ENCODE measurements at regions not wholly inside any gene's neighbourhood (a gene's known extent, or its start where the extent isn't known, plus 50 kb on each side); places are given as distances from the start of the nearest gene placed in this dataset.

DNA sequence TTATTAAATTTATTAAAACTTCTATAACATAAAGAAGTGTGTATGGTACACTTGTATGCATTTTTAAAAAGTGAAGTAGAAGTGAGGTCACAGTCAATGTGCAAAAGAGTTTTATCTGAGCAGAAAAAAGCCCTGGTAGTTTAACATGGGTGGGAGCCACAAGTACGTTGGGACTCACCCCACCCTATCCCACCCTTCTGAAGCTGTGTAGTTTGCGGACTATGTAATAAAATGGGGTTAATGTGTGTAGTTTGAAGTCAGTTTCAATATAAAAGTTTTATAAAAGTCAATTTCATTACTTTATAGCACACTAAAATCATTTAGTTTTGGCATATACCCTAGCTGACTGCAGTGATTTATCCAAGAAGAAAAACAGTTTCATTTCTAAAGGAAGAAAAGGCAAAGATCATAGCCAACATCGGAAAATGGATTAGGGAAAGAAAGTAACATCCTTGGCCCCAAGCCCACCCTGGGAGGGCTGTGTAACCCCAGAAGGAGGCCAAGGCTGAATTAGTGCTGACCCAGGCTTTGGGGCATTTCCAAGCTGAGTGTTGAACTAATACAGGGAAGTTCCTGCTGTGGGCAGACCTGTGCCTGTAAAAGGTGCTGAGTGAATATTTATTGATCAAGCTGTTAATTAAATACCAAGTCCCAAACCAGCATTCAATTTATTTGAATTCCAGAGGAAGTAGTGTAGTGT lies 398.6 kb upstream of the ADAMTSL1 start:
- DNase-seq = no peak

DNA sequence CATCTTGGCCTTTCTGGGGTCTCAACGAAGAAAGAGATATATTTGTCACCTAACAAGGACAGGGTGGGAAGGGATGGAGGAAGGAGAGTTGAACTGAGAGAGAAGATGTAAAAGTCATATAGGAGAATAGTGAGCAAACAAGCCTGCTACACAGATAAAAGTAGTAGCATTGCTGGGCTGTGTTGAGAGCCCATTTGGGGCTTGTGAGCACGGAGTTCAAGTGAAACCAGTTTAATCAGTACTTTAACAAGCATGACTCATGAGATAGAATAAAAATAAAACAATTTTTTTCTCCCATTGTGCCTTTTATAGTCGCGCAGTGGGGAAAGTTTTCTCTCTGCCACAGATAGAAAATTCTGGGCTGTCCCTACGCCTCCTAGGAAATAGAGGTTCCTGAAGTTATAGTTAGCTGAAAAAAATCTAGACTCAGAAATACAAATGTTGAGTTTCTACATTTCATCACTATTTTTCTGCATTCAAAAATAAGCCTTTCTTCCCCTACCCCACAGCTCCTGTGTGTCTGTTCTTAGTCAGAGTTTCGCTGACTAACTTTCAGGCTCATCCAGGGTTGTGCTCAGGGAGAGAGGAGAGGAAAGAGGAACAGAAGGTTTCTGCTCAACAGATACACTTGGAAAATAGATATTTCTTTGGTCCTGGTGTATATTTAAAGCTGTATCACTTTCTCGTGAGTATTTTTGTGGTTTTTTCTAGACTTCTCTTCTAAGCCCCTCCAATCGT lies 395.8 kb upstream of the ADAMTSL1 start:
- DNase-seq = no peak

DNA sequence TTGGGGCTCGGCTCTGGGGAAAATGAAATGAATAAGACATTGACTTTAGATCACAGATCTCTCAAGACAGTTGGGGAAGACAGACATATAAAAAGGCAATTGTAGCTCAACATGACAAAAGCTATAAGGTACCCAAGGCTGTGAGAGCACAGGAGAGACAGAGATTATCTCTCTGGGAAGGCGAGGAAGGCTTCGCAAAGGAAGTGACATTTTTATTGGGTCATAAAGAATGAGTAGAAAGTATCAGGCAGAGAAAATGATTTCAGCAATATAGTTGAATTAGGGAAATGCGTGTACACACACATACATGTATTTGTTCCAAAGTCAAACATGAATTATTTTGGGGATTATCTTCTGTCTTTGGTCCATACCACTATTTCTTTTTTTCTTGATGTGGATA lies 381.8 kb upstream of the ADAMTSL1 start:
- DNase-seq = no peak

GRCh38 chr9:18106006-18106560 lies 367.9 kb upstream of the ADAMTSL1 start:
- DNase-seq = no peak

GRCh38 chr9:18109675-18110074 lies 364.3 kb upstream of the ADAMTSL1 start:
- no peak for DNase-seq

DNA sequence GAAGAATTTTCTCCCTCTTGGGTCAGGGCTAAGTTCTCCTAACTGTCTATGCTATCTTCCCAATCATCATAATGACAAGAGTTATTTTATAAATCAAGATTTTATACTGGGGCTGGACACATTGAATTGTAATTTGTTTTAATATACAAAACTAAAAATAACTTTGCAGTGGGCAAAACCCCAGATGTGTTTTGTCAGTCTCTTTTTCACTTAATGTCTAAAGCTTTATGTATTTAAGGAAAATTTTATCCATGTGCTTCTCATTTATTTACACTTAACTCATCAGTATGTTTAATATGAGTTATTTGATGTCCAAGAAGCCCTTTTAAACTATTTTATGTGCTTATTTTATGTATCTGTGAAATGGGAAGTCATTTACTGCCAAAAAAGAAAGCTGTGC lies 362.8 kb upstream of the ADAMTSL1 start:
- no peak for DNase-seq

GRCh38 chr9:18114559-18115475 lies 359.1 kb upstream of the ADAMTSL1 start:
- DNase-seq = no peak

DNA sequence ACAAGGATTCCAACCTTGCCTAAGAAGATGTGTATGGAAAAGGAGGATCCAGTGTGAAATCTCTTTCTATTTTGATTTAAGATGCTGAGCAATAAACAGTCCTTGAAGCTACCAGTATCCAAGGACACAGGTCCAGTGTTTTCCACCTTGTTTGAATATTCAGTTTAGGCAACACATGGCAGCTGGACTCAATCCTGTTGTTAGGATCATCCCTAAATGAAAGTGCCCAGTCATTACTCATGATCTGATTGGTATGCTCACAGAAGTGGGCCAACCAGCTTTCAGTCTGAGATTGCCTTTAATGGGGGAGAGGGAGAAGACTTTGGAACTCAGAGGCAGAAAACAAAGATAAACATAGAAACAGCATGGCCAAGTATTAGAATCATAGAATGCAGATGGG lies 355.7 kb upstream of the ADAMTSL1 start:
- DNase-seq = no peak

DNA sequence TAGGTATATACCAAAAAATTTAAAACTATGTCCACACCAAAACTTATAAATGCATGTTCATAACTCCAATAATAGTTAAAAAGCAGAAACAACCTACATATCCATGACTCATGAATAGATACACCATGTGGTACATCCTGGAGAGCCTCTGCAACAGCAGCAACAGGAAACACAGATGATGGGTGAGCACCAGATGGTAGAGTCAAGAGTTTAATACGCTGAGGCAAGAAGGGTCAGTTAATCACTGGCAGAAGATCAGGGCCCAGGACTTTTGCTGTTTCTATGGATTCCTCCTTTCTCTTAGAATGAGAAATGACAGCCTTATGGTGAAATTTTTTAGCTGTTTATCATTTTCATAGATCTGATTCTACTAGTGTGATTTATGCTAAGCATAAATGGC lies 351.8 kb upstream of the ADAMTSL1 start:
- DNase-seq = no peak

DNA sequence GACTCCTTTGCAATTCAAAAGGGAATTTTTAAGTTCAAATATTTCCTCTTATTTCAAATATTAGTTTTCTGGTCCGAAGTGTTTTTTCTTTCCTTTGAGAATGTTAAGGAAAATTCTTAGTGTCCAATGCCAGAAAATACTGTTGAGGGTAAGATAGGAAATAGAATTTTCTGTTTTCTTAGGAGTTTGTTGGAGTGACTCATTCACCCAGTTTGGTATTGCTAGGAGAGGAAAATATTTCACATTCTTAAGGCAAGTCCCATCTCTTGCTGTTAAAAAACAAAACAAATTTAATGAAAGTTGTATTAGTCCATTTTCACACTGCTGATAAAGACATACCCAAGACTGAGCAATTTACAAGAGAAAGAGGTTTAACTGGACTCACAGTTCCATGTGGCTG lies 349.2 kb upstream of the ADAMTSL1 start:
- DNase-seq = no peak

DNA sequence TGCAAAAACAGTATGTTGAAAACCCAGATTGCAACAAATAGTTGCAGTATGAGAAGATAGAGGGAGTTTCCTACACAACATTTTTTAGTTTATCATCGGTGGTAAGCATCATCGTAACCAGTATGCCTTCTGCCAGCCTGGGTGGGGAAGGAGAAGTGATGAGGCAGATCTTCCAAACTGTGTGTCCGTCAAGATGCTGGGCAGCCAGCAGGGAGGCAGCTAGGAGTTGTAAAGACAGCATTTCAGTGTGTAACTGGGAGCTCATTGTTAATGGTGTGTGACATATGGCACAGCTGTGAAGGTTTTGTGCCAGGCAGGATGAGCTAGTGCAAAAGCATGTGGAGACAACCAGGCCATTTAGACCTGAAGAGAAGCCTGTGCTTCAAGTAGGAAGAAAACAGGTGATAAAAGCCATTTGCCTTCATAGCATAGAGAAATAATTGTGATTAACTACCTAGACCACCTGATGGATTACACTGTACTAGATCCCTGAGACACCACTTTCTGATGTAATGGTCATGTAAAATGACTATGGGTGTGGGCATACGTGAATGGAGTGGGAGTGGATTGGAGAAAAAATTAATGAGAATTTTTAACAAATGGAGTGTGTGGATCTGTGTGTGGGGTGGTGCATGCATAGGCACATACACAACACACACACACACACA lies 347.0 kb upstream of the ADAMTSL1 start:
- no peak for DNase-seq

DNA sequence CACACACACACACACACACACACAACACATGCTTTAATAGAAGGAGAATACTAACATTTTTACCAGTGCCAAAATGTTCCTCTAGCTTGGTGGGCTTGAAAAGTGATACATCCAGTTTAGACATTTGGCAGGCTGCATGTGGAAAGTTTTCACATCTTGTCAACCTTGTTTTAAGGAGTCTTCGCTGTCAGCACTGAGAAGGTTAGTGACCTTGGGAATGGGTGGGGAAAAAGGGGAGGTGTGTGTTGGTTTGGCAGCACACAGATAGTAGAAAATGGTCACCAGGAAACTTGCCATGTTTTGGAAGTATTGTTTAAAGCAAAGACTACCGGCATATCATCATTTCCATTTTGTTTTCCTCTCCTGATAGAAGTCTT lies 346.5 kb upstream of the ADAMTSL1 start:
- no peak for DNase-seq

DNA sequence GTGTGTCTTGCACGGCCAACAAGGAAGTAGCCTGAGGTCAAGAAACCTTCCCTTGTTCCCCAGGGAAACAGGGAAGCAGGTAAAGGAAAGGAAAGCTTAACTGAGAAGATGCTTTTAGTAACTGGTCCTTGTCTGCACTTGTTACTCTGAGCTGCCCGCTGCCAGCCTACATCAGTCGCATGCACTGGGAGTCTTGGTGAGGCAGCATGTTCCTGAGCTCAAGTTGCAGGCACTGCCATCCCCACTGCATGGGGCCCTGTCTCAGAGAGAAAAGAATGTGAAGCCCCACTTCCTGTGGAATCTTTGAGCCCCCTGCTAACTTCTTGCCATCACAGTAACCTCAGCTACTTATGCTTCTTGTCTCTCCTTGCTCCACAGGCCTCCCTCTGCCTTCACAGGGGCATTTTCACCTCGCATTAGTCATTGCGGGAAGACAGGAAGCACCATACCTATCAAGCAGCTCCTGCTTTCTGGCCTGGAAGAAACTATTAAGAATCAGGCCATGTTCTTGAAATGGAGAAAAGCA lies 344.1 kb upstream of the ADAMTSL1 start:
- DNase-seq = no peak

DNA sequence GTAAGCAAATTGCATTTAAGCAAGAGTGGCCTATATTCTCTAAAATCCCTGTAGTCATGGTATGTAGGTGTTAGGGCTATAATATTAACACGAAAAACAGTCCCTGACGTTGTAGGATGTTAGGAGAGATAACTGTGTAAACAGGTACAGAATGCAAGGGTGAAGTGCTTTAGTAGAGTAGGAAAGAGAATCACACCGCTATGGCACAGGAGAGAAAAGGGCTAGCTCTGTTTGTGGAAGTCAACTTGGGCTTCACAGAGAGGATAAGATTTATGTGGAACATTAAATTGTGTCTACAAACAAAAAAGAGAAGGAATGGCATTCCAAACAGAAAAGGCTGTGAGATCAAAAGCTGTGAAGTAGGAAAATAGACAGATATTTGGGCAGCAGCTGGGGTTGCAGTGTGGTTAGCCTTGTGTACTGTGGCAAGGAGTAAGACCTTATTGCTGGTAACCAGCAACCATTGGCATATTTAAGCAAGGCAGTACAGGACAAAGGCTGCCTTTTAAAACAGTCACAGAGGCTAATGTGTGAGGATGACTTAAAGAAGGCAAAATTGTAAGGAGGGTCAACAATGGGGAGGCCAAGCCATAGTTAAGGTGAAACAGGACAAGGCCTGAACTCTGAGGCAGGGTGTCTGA lies 337.5 kb upstream of the ADAMTSL1 start:
- no peak for DNase-seq

DNA sequence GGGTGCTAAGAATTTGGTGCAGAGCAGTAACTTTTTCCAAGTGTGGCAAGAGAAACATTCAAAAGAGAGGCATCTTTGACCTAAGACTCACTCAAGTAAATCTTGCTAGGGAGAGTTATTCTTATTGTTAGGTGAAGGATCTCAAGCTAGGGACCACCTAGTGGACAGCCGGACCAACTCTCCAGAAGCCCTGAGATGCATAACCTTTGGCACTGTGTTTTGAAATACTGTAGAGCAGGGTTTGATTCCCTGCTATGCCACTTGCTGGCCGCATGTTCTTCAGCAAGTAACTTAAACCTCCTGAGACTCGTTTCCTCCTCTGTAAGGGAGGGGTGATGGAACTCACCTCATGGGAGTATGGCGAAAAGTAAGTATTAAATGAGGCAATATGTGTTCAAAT lies 336.1 kb upstream of the ADAMTSL1 start:
- DNase-seq = no peak

DNA sequence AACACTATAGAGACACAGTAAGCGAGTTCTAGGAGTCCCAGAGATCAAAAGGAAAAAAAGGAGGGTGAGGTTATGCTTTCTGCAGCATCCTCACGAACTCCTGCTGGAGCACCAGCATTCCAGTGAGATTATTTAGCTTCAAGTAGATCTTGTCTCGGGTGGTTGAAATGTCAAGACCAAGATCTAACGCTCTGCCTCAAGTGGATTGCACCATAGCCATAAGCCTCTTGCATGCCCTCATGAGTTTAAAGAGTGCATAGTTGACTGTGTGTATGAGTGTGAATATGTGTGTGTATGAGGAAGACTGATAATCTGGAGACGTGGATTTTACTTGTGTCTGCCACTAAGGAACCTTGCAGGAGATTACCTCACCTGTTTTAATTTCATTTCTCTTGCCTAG lies 335.3 kb upstream of the ADAMTSL1 start:
- no peak for DNase-seq

DNA sequence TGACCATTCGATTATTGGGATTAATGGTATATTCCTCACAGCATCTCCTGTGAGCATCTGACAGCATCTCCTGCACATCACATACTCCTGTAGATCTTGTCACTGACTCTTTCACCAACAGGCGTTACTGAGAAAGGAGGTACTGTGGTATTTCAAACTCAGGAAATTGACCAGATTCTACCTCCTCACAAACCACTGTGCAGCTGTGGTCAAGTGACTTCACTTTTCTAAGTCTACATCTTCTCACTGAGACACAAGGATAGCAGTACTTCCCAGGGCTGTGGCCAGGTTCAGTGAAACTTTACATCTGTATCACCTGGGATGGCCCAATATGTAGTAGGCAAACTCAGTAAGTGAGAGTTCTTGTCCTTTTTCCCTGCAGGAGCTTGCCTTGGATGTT lies 332.3 kb upstream of the ADAMTSL1 start:
- DNase-seq = no peak

GRCh38 chr9:18143073-18143745 lies 330.7 kb upstream of the ADAMTSL1 start:
- DNase-seq = no peak

DNA sequence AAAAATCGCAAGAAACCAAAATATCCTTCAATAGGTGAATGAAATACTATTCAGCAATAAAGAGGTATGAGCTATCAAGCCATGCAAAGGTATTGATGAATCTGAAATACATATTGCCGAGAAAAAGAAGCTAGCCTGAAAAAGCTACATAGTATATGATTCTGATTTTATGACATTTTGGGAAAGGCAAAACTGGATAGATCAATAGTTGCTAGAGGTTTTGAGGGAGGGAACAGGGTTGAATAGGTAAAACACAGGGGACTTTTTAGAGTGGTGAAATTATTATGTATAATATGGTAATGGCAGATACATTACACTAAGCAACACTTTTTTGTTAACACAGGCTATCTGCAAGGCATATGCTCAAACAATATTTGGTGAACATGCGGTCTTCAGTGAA lies 327.6 kb upstream of the ADAMTSL1 start:
- DNase-seq = no peak

GRCh38 chr9:18149471-18150011 lies 324.4 kb upstream of the ADAMTSL1 start:
- no peak for DNase-seq

- DNase-seq = no peak
These were observed 319.3 kb upstream of the ADAMTSL1 start for GRCh38 chr9:18154661-18155060.

Measured in activated T-cell treated with anti-CD3 and anti-CD28 coated beads for 4 hours (primary cell).